IPS-20b (cell line): ENCODE measurements at regions not wholly inside any gene's neighbourhood (a gene's known extent, or its start where the extent isn't known, plus 50 kb on each side); places are given as distances from the start of the nearest gene placed in this dataset.
"Not testable (repeated sequence)": the region's sequence is repeated elsewhere in the genome, so short reads cannot be mapped to it uniquely, and the experiment has no call there.

Experiments
- H3K27ac ChIP-seq: one replicate; pipeline ENCODE4 v1.5.1; 2013; ENCODE audit warnings: low read length
- H3K27me3 ChIP-seq: 2 replicates; pipeline ENCODE4 v1.6.1; 2013; ENCODE audit warnings: mild to moderate bottlenecking, low read length, inconsistent platforms; ENCODE audit not compliant: insufficient read depth
- H3K36me3 ChIP-seq: 2 replicates; pipeline ENCODE4 v1.6.1; 2013; ENCODE audit warnings: low read depth, mild to moderate bottlenecking, inconsistent platforms, low read length, moderate library complexity; ENCODE audit not compliant: insufficient read depth
- H3K4me1 ChIP-seq: 2 replicates; pipeline ENCODE4 v1.6.1; 2013; ENCODE audit warnings: mild to moderate bottlenecking, control low read depth, inconsistent platforms, low read length, moderate library complexity; ENCODE audit not compliant: insufficient read depth
- H3K4me3 ChIP-seq: 2 replicates; pipeline ENCODE4 v1.5.1; 2013; ENCODE audit warnings: mild to moderate bottlenecking, low read length, inconsistent platforms
- H3K9ac ChIP-seq: 2 replicates; pipeline ENCODE4 v1.6.1; 2013; ENCODE audit warnings: low read depth, mild to moderate bottlenecking, inconsistent platforms, low read length, moderate library complexity
- H3K9me3 ChIP-seq: 2 replicates; pipeline ENCODE4 v1.6.1; 2013; ENCODE audit warnings: mild to moderate bottlenecking, low read depth, low read length, inconsistent platforms; ENCODE audit not compliant: insufficient read depth

GRCh38 chr11:71164621-71165020, 87.8 kb downstream of the SHANK2 start:
- Histone ChIP-seq H3K9ac (no peak overlapping the region), H3K36me3 (no peaks in the 10 kb centered on the region), H3K4me3 (no peak overlapping the region), H3K27ac (no peak overlapping the region), H3K27me3 (no peaks in the 10 kb centered on the region), H3K9me3 (no peaks in the 10 kb centered on the region), H3K4me1 (no peaks in the 10 kb centered on the region)

- Histone ChIP-seq H3K27ac (no peak overlapping the region), H3K27me3 (no peaks in the 10 kb centered on the region), H3K9me3 (no peaks in the 10 kb centered on the region), H3K4me1 (no peaks in the 10 kb centered on the region), H3K4me3 (no peak overlapping the region), H3K9ac (no peak overlapping the region), H3K36me3 (no peaks in the 10 kb centered on the region)
Measured at GRCh38 chr11:71164186-71164585, 88.2 kb downstream of the SHANK2 start.

- no peaks in the 10 kb centered on the region for H3K27me3 ChIP-seq
- H3K36me3 ChIP-seq: no peaks in the 10 kb centered on the region
- H3K9ac ChIP-seq: no peak overlapping the region
- H3K27ac ChIP-seq: no peak overlapping the region
- H3K9me3 ChIP-seq: no peaks in the 10 kb centered on the region
- H3K4me1 ChIP-seq: no peaks in the 10 kb centered on the region
- H3K4me3 ChIP-seq: no peak overlapping the region
Measured at GRCh38 chr11:71163371-71163770, 89.0 kb downstream of the SHANK2 start.

- H3K9ac ChIP-seq: no peak overlapping the region
- H3K27me3 ChIP-seq: no peaks in the 10 kb centered on the region
- H3K27ac ChIP-seq: no peak overlapping the region
- H3K4me1 ChIP-seq: no peaks in the 10 kb centered on the region
- no peaks in the 10 kb centered on the region for H3K36me3 ChIP-seq
- H3K9me3 ChIP-seq: no peaks in the 10 kb centered on the region
- no peak overlapping the region for H3K4me3 ChIP-seq
Measured at GRCh38 chr11:71158936-71159335, 93.4 kb downstream of the SHANK2 start.

- H3K9me3 ChIP-seq, H3K36me3 ChIP-seq, H3K9ac ChIP-seq, H3K4me3 ChIP-seq, H3K27me3 ChIP-seq, H3K4me1 ChIP-seq, H3K27ac ChIP-seq: not testable (repeated sequence)
Measured at GRCh38 chr11:71157676-71158075, 94.7 kb downstream of the SHANK2 start.

- H3K27ac ChIP-seq: no peak overlapping the region
- no peaks in the 10 kb centered on the region for H3K9me3 ChIP-seq
- peaks cover 11% of the 10 kb centered on the region; the same call in 1 of the 2 replicates for H3K27me3 ChIP-seq
- no peak overlapping the region for H3K4me3 ChIP-seq
- peaks cover 8% of the 10 kb centered on the region; the same call in 1 of the 2 replicates for H3K4me1 ChIP-seq
- H3K36me3 ChIP-seq: no peaks in the 10 kb centered on the region
- H3K9ac ChIP-seq: no peak overlapping the region
Measured at GRCh38 chr11:71156301-71156700, 96.1 kb downstream of the SHANK2 start.

GRCh38 chr11:71155846-71156245, 96.5 kb downstream of the SHANK2 start:
- Histone ChIP-seq H3K36me3 (no peaks in the 10 kb centered on the region), H3K4me1 (peaks cover 8% of the 10 kb centered on the region; the same call in 1 of the 2 replicates), H3K9me3 (no peaks in the 10 kb centered on the region), H3K4me3 (no peak overlapping the region), H3K27ac (no peak overlapping the region), H3K9ac (no peak overlapping the region), H3K27me3 (peaks cover 13% of the 10 kb centered on the region; the same call in 1 of the 2 replicates)

- Histone ChIP-seq H3K27ac (no peak overlapping the region), H3K36me3 (no peaks in the 10 kb centered on the region), H3K4me1 (peaks cover 8% of the 10 kb centered on the region; the same call in 1 of the 2 replicates), H3K9me3 (no peaks in the 10 kb centered on the region), H3K9ac (no peak overlapping the region), H3K4me3 (no peak overlapping the region), H3K27me3 (peaks cover 13% of the 10 kb centered on the region; the same call in 1 of the 2 replicates)
Measured at GRCh38 chr11:71154261-71154805, 98.0 kb downstream of the SHANK2 start.

GRCh38 chr11:71153005-71153390, 99.4 kb downstream of the SHANK2 start:
- Histone ChIP-seq H3K27me3 (peaks cover 13% of the 10 kb centered on the region; the same call in 1 of the 2 replicates), H3K36me3 (no peaks in the 10 kb centered on the region), H3K27ac (no peak overlapping the region), H3K9me3 (no peaks in the 10 kb centered on the region), H3K9ac (no peak overlapping the region), H3K4me3 (no peak overlapping the region), H3K4me1 (peaks cover 8% of the 10 kb centered on the region; the same call in 1 of the 2 replicates)

- not testable (repeated sequence) for H3K9me3 ChIP-seq, H3K4me3 ChIP-seq, H3K27ac ChIP-seq, H3K4me1 ChIP-seq, H3K36me3 ChIP-seq, H3K9ac ChIP-seq
- peaks cover 13% of the 10 kb centered on the region; the same call in 1 of the 2 replicates for H3K27me3 ChIP-seq
Measured at GRCh38 chr11:71152312-71153004, 99.9 kb downstream of the SHANK2 start.

- Histone ChIP-seq H3K9ac (no peak overlapping the region), H3K4me1 (peaks cover 8% of the 10 kb centered on the region; the same call in 1 of the 2 replicates), H3K36me3 (no peaks in the 10 kb centered on the region), H3K27me3 (peaks cover 13% of the 10 kb centered on the region; the same call in 1 of the 2 replicates), H3K4me3 (no peak overlapping the region), H3K9me3 (no peaks in the 10 kb centered on the region), H3K27ac (no peak overlapping the region)
Measured at GRCh38 chr11:71151561-71151960, 100.8 kb downstream of the SHANK2 start.

GRCh38 chr11:71150859-71151258, 101.5 kb downstream of the SHANK2 start:
- H3K9me3 ChIP-seq: no peaks in the 10 kb centered on the region
- H3K9ac ChIP-seq: no peak overlapping the region
- H3K36me3 ChIP-seq: no peaks in the 10 kb centered on the region
- H3K4me1 ChIP-seq: peaks cover 8% of the 10 kb centered on the region; the same call in 1 of the 2 replicates
- H3K27ac ChIP-seq: no peak overlapping the region
- no peak overlapping the region for H3K4me3 ChIP-seq
- peaks cover 13% of the 10 kb centered on the region; the same call in 1 of the 2 replicates for H3K27me3 ChIP-seq
